ENCODE measurements at regions not wholly inside any gene's neighbourhood (a gene's known extent, or its start where the extent isn't known, plus 50 kb on each side); places are given as distances from the start of the nearest gene placed in this dataset.

- TF ChIP-seq, protein P1, sequence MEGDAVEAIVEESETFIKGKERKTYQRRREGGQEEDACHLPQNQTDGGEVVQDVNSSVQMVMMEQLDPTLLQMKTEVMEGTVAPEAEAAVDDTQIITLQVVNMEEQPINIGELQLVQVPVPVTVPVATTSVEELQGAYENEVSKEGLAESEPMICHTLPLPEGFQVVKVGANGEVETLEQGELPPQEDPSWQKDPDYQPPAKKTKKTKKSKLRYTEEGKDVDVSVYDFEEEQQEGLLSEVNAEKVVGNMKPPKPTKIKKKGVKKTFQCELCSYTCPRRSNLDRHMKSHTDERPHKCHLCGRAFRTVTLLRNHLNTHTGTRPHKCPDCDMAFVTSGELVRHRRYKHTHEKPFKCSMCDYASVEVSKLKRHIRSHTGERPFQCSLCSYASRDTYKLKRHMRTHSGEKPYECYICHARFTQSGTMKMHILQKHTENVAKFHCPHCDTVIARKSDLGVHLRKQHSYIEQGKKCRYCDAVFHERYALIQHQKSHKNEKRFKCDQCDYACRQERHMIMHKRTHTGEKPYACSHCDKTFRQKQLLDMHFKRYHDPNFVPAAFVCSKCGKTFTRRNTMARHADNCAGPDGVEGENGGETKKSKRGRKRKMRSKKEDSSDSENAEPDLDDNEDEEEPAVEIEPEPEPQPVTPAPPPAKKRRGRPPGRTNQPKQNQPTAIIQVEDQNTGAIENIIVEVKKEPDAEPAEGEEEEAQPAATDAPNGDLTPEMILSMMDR (IDR thresholded peaks at IDR 0.05): no peak
- no peak for TF ChIP-seq ZFX (IDR thresholded peaks at IDR 0.05; ENCODE audit: borderline replicate concordance)
Measured at GRCh38 chr9:12566404-12567090, 126.6 kb upstream of the TYRP1 start.

Measured in 22Rv1 (cell line).